ENCODE measurements at regions not wholly inside any gene's neighbourhood (a gene's known extent, or its start where the extent isn't known, plus 50 kb on each side); places are given as distances from the start of the nearest gene placed in this dataset.

GRCh38 chr3:139132976-139133375, 88.3 kb upstream of the PRR23C start:
- H3K4me1 Mint-ChIP-seq, result no peaks in the 10 kb centered on the region
- H3K36me3 Mint-ChIP-seq, result no peaks in the 10 kb centered on the region
- Histone ChIP-seq H3K4me2 (no peak overlapping the region), H3K79me2 (ENCODE audit: low read depth) (no peaks in the 10 kb centered on the region), H2AFZ (replicated peaks) (no peak overlapping the region), H4K20me1 (ENCODE audit: low read depth) (no peaks in the 10 kb centered on the region), H3K27me3 (no peaks in the 10 kb centered on the region), H3K36me3 (no peaks in the 10 kb centered on the region), H3K9me3 (ENCODE audit: low read depth) (no peaks in the 10 kb centered on the region), H3K9ac (no peak overlapping the region), H3F3A (ENCODE audit: low read depth) (no peaks in the 10 kb centered on the region), H3K27ac (no peak overlapping the region), H3K4me3 (no peak overlapping the region), H3K4me1 (no peaks in the 10 kb centered on the region)
- no peak overlapping the region for H3K4me3 Mint-ChIP-seq
- TF ChIP-seq, protein P1, sequence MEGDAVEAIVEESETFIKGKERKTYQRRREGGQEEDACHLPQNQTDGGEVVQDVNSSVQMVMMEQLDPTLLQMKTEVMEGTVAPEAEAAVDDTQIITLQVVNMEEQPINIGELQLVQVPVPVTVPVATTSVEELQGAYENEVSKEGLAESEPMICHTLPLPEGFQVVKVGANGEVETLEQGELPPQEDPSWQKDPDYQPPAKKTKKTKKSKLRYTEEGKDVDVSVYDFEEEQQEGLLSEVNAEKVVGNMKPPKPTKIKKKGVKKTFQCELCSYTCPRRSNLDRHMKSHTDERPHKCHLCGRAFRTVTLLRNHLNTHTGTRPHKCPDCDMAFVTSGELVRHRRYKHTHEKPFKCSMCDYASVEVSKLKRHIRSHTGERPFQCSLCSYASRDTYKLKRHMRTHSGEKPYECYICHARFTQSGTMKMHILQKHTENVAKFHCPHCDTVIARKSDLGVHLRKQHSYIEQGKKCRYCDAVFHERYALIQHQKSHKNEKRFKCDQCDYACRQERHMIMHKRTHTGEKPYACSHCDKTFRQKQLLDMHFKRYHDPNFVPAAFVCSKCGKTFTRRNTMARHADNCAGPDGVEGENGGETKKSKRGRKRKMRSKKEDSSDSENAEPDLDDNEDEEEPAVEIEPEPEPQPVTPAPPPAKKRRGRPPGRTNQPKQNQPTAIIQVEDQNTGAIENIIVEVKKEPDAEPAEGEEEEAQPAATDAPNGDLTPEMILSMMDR (IDR thresholded peaks at IDR 0.05), result no peak
- TF ChIP-seq EZH2phosphoT487 (IDR thresholded peaks at IDR 0.05) (no peak), EZH2 (IDR thresholded peaks at IDR 0.05) (no peak)
- H3K27me3 Mint-ChIP-seq (ENCODE audit: insufficient read depth, low read depth), result peaks cover 2% of the 10 kb centered on the region
- no peak overlapping the region for H3K27ac Mint-ChIP-seq
- H3K9me3 Mint-ChIP-seq, result no peaks in the 10 kb centered on the region
- no peak for DNase-seq (ENCODE audit: low spot score)

- TF ChIP-seq EZH2phosphoT487 (IDR thresholded peaks at IDR 0.05), result no peak
- TF ChIP-seq EZH2 (IDR thresholded peaks at IDR 0.05), result no peak
- TF ChIP-seq, protein P1 (IDR thresholded peaks at IDR 0.05), result no peak
- no peak overlapping the region for H2AFZ ChIP-seq (replicated peaks)
- Mint-ChIP-seq H3K9me3 (no peaks in the 10 kb centered on the region), H3K27ac (no peak overlapping the region), H3K27me3 (ENCODE audit: insufficient read depth, low read depth) (peaks cover 2% of the 10 kb centered on the region), H3K4me1 (no peaks in the 10 kb centered on the region), H3K4me3 (no peak overlapping the region), H3K36me3 (no peaks in the 10 kb centered on the region)
- H3K79me2 ChIP-seq (ENCODE audit: low read depth), result no peaks in the 10 kb centered on the region
- H3F3A ChIP-seq (ENCODE audit: low read depth), result no peaks in the 10 kb centered on the region
- no peaks in the 10 kb centered on the region for H3K9me3 ChIP-seq (ENCODE audit: low read depth)
- DNase-seq (ENCODE audit: low spot score), result no peak
- no peak overlapping the region for H3K27ac ChIP-seq
- H3K9ac ChIP-seq, result no peak overlapping the region
- H3K4me3 ChIP-seq, result no peak overlapping the region
- no peaks in the 10 kb centered on the region for H4K20me1 ChIP-seq (ENCODE audit: low read depth)
- no peaks in the 10 kb centered on the region for H3K36me3 ChIP-seq
- H3K27me3 ChIP-seq, result no peaks in the 10 kb centered on the region
- H3K4me2 ChIP-seq, result no peak overlapping the region
- H3K4me1 ChIP-seq, result no peaks in the 10 kb centered on the region
These were observed 90.1 kb upstream of the PRR23C start for GRCh38 chr3:139134678-139135372.

DNA sequence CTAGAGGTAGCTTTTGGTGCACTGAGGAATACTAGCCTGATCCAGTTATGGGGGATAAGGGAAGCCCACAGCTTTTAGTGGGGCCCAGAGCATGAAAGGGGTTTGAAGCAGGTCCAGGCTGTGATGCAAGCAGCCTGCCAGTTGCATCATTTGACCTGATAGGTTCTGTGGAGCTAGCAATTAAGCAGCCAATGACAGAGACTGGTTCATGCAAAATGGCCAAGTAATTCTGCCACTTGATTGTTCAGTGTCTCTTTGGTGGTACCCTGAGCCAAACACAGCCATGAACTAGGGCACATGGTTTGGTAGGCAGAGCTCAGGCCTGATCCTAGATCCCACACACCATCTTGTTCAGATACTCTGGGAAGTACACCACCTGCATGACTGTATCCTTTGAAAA, 91.0 kb upstream of the PRR23C start:
- no peaks in the 10 kb centered on the region for H4K20me1 ChIP-seq (ENCODE audit: low read depth)
- Mint-ChIP-seq H3K27ac (no peak overlapping the region), H3K27me3 (ENCODE audit: insufficient read depth, low read depth) (peaks cover 2% of the 10 kb centered on the region), H3K4me1 (no peaks in the 10 kb centered on the region), H3K36me3 (no peaks in the 10 kb centered on the region), H3K4me3 (no peak overlapping the region), H3K9me3 (no peaks in the 10 kb centered on the region)
- H3K36me3 ChIP-seq, result no peaks in the 10 kb centered on the region
- DNase-seq (ENCODE audit: low spot score), result no peak
- H3K27ac ChIP-seq, result no peak overlapping the region
- TF ChIP-seq EZH2 (IDR thresholded peaks at IDR 0.05) (no peak), EZH2phosphoT487 (IDR thresholded peaks at IDR 0.05) (no peak)
- TF ChIP-seq, protein P1 (IDR thresholded peaks at IDR 0.05), result no peak
- H3K4me3 ChIP-seq, result no peak overlapping the region
- H3F3A ChIP-seq (ENCODE audit: low read depth), result no peaks in the 10 kb centered on the region
- no peak overlapping the region for H2AFZ ChIP-seq (replicated peaks)
- no peaks in the 10 kb centered on the region for H3K4me1 ChIP-seq
- no peak overlapping the region for H3K9ac ChIP-seq
- no peaks in the 10 kb centered on the region for H3K9me3 ChIP-seq (ENCODE audit: low read depth)
- H3K79me2 ChIP-seq (ENCODE audit: low read depth), result no peaks in the 10 kb centered on the region
- H3K4me2 ChIP-seq, result no peak overlapping the region
- no peaks in the 10 kb centered on the region for H3K27me3 ChIP-seq

Measured in neural progenitor cell (in vitro differentiated cells).